Nephron progenitor cell (in vitro differentiated cells): ENCODE measurements at regions not wholly inside any gene's neighbourhood (a gene's known extent, or its start where the extent isn't known, plus 50 kb on each side); places are given as distances from the start of the nearest gene placed in this dataset.

Source experiments
- DNase-seq: peaks from one replicate; pipeline ENCODE4 v3.0.0; 2021
- H3K27ac Mint-ChIP-seq: 2 replicates; pipeline ENCODE4 v1.8.0; 2021; ENCODE audit warnings: mild to moderate bottlenecking, moderate library complexity, mixed read lengths
- H3K27me3 Mint-ChIP-seq: 2 replicates; pipeline ENCODE4 v1.8.0; 2021; ENCODE audit warnings: mild to moderate bottlenecking, low read depth, mixed read lengths; ENCODE audit not compliant: poor library complexity
- H3K36me3 Mint-ChIP-seq: 2 replicates; pipeline ENCODE4 v1.8.0; 2021; ENCODE audit warnings: low read depth, mixed read lengths
- H3K4me1 Mint-ChIP-seq: 2 replicates; pipeline ENCODE4 v1.8.0; 2021; ENCODE audit warnings: mixed read lengths
- H3K4me3 Mint-ChIP-seq: 2 replicates; pipeline ENCODE4 v1.8.0; 2021; ENCODE audit warnings: mild to moderate bottlenecking, moderate library complexity, mixed read lengths
- H3K9me3 Mint-ChIP-seq: 2 replicates; pipeline ENCODE4 v1.8.0; 2021; ENCODE audit warnings: mild to moderate bottlenecking, moderate library complexity, mixed read lengths
- CTCF ChIP-seq: fragments of 200-600 bp; sonication (generic); IDR thresholded peaks from 2 replicates; pipeline ENCODE4 v1.5.0; 2021; ENCODE audit warnings: antibody characterized with exemption

GRCh38 chr1:68930101-68930500 lies 433.2 kb upstream of the DEPDC1 start:
- peaks cover 4% of the 10 kb centered on the region for H3K4me1 Mint-ChIP-seq
- no peak for DNase-seq
- H3K36me3 Mint-ChIP-seq = no peaks in the 10 kb centered on the region
- no peak overlapping the region for H3K27ac Mint-ChIP-seq
- no peaks in the 10 kb centered on the region for H3K27me3 Mint-ChIP-seq
- H3K4me3 Mint-ChIP-seq = no peak overlapping the region
- peaks cover 12% of the 10 kb centered on the region for H3K9me3 Mint-ChIP-seq
- no peak for TF ChIP-seq CTCF

GRCh38 chr1:68936530-68936929 lies 439.6 kb upstream of the DEPDC1 start:
- peaks cover 3% of the 10 kb centered on the region for H3K9me3 Mint-ChIP-seq
- TF ChIP-seq CTCF = no peak
- no peaks in the 10 kb centered on the region for H3K36me3 Mint-ChIP-seq
- H3K27me3 Mint-ChIP-seq = no peaks in the 10 kb centered on the region
- DNase-seq = no peak
- peaks cover 4% of the 10 kb centered on the region for H3K4me1 Mint-ChIP-seq
- no peak overlapping the region for H3K27ac Mint-ChIP-seq
- H3K4me3 Mint-ChIP-seq = no peak overlapping the region

- H3K9me3 Mint-ChIP-seq = peaks cover 5% of the 10 kb centered on the region
- H3K36me3 Mint-ChIP-seq = no peaks in the 10 kb centered on the region
- no peak overlapping the region for H3K27ac Mint-ChIP-seq
- H3K27me3 Mint-ChIP-seq = no peaks in the 10 kb centered on the region
- TF ChIP-seq CTCF = no peak
- no peak overlapping the region for H3K4me3 Mint-ChIP-seq
- DNase-seq = no peak
- H3K4me1 Mint-ChIP-seq = peaks cover 4% of the 10 kb centered on the region
These were observed 441.3 kb upstream of the DEPDC1 start for GRCh38 chr1:68938051-68938666.

GRCh38 chr1:68950036-68950435 lies 453.2 kb upstream of the DEPDC1 start:
- Mint-ChIP-seq H3K4me1 (peaks cover 8% of the 10 kb centered on the region), H3K4me3 (no peak overlapping the region), H3K9me3 (peaks cover 6% of the 10 kb centered on the region), H3K27me3 (peaks cover 3% of the 10 kb centered on the region), H3K27ac (no peak overlapping the region), H3K36me3 (no peaks in the 10 kb centered on the region)
- DNase-seq = no peak
- no peak for TF ChIP-seq CTCF

- no peak overlapping the region for H3K4me3 Mint-ChIP-seq
- DNase-seq = no peak
- peaks cover 6% of the 10 kb centered on the region for H3K9me3 Mint-ChIP-seq
- no peak for TF ChIP-seq CTCF
- H3K27me3 Mint-ChIP-seq = peaks cover 3% of the 10 kb centered on the region
- no peak overlapping the region for H3K27ac Mint-ChIP-seq
- peaks cover 18% of the 10 kb centered on the region for H3K4me1 Mint-ChIP-seq
- H3K36me3 Mint-ChIP-seq = no peaks in the 10 kb centered on the region
These were observed 456.4 kb upstream of the DEPDC1 start for GRCh38 chr1:68953311-68953710.

- H3K27me3 Mint-ChIP-seq = peaks cover 4% of the 10 kb centered on the region
- H3K9me3 Mint-ChIP-seq = peaks cover 6% of the 10 kb centered on the region
- no peaks in the 10 kb centered on the region for H3K36me3 Mint-ChIP-seq
- H3K4me1 Mint-ChIP-seq = peaks cover 18% of the 10 kb centered on the region
- no peak for TF ChIP-seq CTCF
- no peak overlapping the region for H3K27ac Mint-ChIP-seq
- no peak for DNase-seq
- H3K4me3 Mint-ChIP-seq = no peak overlapping the region
These were observed 458.0 kb upstream of the DEPDC1 start for GRCh38 chr1:68954841-68955240.
